Neural progenitor cell (in vitro differentiated cells): ENCODE measurements at regions not wholly inside any gene's neighbourhood (a gene's known extent, or its start where the extent isn't known, plus 50 kb on each side); places are given as distances from the start of the nearest gene placed in this dataset.
A peak's percentile ranks its signal among the peaks of the same experiment; 100 is the strongest.

ENCODE experiments used
- DNase-seq: peaks from one replicate; pipeline ENCODE4 v3.0.0-alpha.2; 2016; ENCODE audit warnings: low spot score
- H2AFZ ChIP-seq: fragments of 200-600 bp; sonication (generic); replicated peaks from 2 replicates; pipeline ENCODE4 v1.6.1; 2016; ENCODE audit warnings: antibody characterized with exemption
- H3F3A ChIP-seq: fragments of 200-600 bp; sonication (generic); 2 replicates; pipeline ENCODE4 v1.6.1; 2016; ENCODE audit warnings: antibody characterized with exemption, low read depth
- H3K27ac ChIP-seq: fragments of 200-600 bp; sonication (generic); 2 replicates; pipeline ENCODE4 v1.5.1; 2016; ENCODE audit warnings: mild to moderate bottlenecking
- H3K27me3 ChIP-seq: fragments of 200-600 bp; sonication (generic); 2 replicates; pipeline ENCODE4 v1.6.1; 2016; ENCODE audit warnings: mild to moderate bottlenecking, moderate library complexity
- H3K36me3 ChIP-seq: fragments of 200-600 bp; sonication (generic); 2 replicates; pipeline ENCODE4 v1.5.1; 2016
- H3K4me1 ChIP-seq: fragments of 200-600 bp; sonication (generic); 2 replicates; pipeline ENCODE4 v1.6.1; 2016; ENCODE audit warnings: mixed run types
- H3K4me2 ChIP-seq: fragments of 200-600 bp; sonication (generic); 2 replicates; pipeline ENCODE4 v1.6.1; 2016
- H3K4me3 ChIP-seq: fragments of 200-600 bp; sonication (generic); 2 replicates; pipeline ENCODE4 v1.5.1; 2016
- H3K79me2 ChIP-seq: fragments of 200-600 bp; sonication (generic); 2 replicates; pipeline ENCODE4 v1.6.1; 2016; ENCODE audit warnings: low read depth
- H3K9ac ChIP-seq: fragments of 200-600 bp; sonication (generic); 2 replicates; pipeline ENCODE4 v1.6.1; 2016
- H3K9me3 ChIP-seq: fragments of 200-600 bp; sonication (generic); 2 replicates; pipeline ENCODE4 v1.5.1; 2016; ENCODE audit warnings: low read depth
- H4K20me1 ChIP-seq: fragments of 200-600 bp; sonication (generic); 2 replicates; pipeline ENCODE4 v1.6.1; 2016; ENCODE audit warnings: low read depth
- H3K27ac Mint-ChIP-seq: 3 replicates; pipeline ENCODE4 v1.8.0; 2021; ENCODE audit warnings: mixed read lengths
- H3K27me3 Mint-ChIP-seq: 2 replicates; pipeline ENCODE4 v1.8.0; 2022; ENCODE audit warnings: low read depth, mild to moderate bottlenecking, inconsistent platforms, moderate library complexity, mixed read lengths; ENCODE audit not compliant: insufficient read depth
- H3K36me3 Mint-ChIP-seq: 3 replicates; pipeline ENCODE4 v1.8.0; 2021; ENCODE audit warnings: mixed read lengths
- H3K4me1 Mint-ChIP-seq: 3 replicates; pipeline ENCODE4 v1.8.0; 2021; ENCODE audit warnings: mixed read lengths
- H3K4me3 Mint-ChIP-seq: 3 replicates; pipeline ENCODE4 v1.8.0; 2021; ENCODE audit warnings: mild to moderate bottlenecking, moderate library complexity, mixed read lengths
- H3K9me3 Mint-ChIP-seq: 3 replicates; pipeline ENCODE4 v1.8.0; 2020; ENCODE audit warnings: mixed read lengths
- EZH2 ChIP-seq: fragments of 200-600 bp; sonication (generic); IDR thresholded peaks from 2 replicates; pipeline ENCODE4 v1.6.1; 2017; ENCODE audit warnings: antibody characterized with exemption, mild to moderate bottlenecking, moderate library complexity
- EZH2phosphoT487 ChIP-seq: fragments of 200-600 bp; sonication (generic); IDR thresholded peaks from 2 replicates; pipeline ENCODE4 v1.6.1; 2017; ENCODE audit warnings: antibody characterized with exemption
- TF ChIP-seq, protein P1 (sequence below): fragments of 200-600 bp; sonication (generic); IDR thresholded peaks from 2 replicates; pipeline ENCODE4 v1.5.1; 2017; ENCODE audit warnings: antibody characterized with exemption, mild to moderate bottlenecking

DNA sequence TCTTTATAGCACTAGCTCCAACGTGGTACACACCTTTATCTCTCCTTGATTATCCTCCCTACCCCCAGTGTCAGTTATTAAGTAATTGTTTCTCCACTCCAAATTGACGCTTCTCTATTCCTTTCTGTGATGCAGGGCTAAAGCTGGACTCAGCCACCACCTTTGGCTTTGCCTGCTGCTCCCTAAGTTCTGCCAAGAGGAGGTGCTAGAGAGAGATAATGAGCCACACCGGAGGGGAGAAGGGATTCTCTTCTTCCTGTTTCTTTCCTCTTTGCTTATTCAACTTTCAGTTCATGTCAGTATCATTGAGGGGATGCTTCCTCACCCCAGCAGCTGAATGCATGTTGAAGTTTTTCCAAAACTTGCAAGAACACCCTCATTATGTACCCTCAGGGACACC, 176.5 kb downstream of the GBA3 start:
- H3K4me3 Mint-ChIP-seq: no peak overlapping the region
- Histone ChIP-seq H3K4me2 (no peak overlapping the region), H3K9ac (no peak overlapping the region), H3K4me1 (no peaks in the 10 kb centered on the region), H3K27ac (no peak overlapping the region), H2AFZ (no peak overlapping the region), H3K27me3 (no peaks in the 10 kb centered on the region), H4K20me1 (no peaks in the 10 kb centered on the region), H3K79me2 (no peaks in the 10 kb centered on the region), H3F3A (no peaks in the 10 kb centered on the region), H3K4me3 (no peak overlapping the region), H3K9me3 (no peaks in the 10 kb centered on the region), H3K36me3 (no peaks in the 10 kb centered on the region)
- no peaks in the 10 kb centered on the region for H3K36me3 Mint-ChIP-seq
- peaks cover 14% of the 10 kb centered on the region for H3K4me1 Mint-ChIP-seq
- peak; percentile 28 for DNase-seq
- no peak overlapping the region for H3K27ac Mint-ChIP-seq
- H3K27me3 Mint-ChIP-seq: no peaks in the 10 kb centered on the region
- TF ChIP-seq EZH2phosphoT487: no peak
- TF ChIP-seq, protein P1, sequence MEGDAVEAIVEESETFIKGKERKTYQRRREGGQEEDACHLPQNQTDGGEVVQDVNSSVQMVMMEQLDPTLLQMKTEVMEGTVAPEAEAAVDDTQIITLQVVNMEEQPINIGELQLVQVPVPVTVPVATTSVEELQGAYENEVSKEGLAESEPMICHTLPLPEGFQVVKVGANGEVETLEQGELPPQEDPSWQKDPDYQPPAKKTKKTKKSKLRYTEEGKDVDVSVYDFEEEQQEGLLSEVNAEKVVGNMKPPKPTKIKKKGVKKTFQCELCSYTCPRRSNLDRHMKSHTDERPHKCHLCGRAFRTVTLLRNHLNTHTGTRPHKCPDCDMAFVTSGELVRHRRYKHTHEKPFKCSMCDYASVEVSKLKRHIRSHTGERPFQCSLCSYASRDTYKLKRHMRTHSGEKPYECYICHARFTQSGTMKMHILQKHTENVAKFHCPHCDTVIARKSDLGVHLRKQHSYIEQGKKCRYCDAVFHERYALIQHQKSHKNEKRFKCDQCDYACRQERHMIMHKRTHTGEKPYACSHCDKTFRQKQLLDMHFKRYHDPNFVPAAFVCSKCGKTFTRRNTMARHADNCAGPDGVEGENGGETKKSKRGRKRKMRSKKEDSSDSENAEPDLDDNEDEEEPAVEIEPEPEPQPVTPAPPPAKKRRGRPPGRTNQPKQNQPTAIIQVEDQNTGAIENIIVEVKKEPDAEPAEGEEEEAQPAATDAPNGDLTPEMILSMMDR: peak; percentile 45
- TF ChIP-seq EZH2: no peak
- H3K9me3 Mint-ChIP-seq: no peaks in the 10 kb centered on the region
